Calu3 (cell line): ENCODE measurements at regions not wholly inside any gene's neighbourhood (a gene's known extent, or its start where the extent isn't known, plus 50 kb on each side); places are given as distances from the start of the nearest gene placed in this dataset.

Experiments used
- BruUV-seq: library from RNA; stranded (reverse); fragments of 400-500 nt; replicated peaks from 2 replicates; lab custom pipeline; 2021; lab: Mats Ljungman, UMichigan
- CTCF ChIA-PET: fragments of 300-600 bp; sonication (Branson Sonifier 250); formaldehyde crosslinking; loops from one replicate; lab custom pipeline; 2022; ENCODE audit warnings: antibody characterized with exemption; lab: Charles Lee
- DNase-seq: peaks from one replicate; pipeline ENCODE4 v3.0.0; 2022
- H3K27ac Mint-ChIP-seq: one replicate; pipeline ENCODE4 v1.8.0; 2022; ENCODE audit warnings: mixed read lengths; ENCODE audit not compliant: unreplicated experiment
- H3K27me3 Mint-ChIP-seq: one replicate; pipeline ENCODE4 v1.8.0; 2022; ENCODE audit warnings: mixed read lengths; ENCODE audit not compliant: unreplicated experiment
- H3K36me3 Mint-ChIP-seq: one replicate; pipeline ENCODE4 v1.8.0; 2022; ENCODE audit warnings: mild to moderate bottlenecking, moderate library complexity, mixed read lengths; ENCODE audit not compliant: insufficient read depth, unreplicated experiment
- H3K4me1 Mint-ChIP-seq: one replicate; pipeline ENCODE4 v1.8.0; 2022; ENCODE audit warnings: mild to moderate bottlenecking, low read depth, mixed read lengths; ENCODE audit not compliant: unreplicated experiment
- H3K4me3 Mint-ChIP-seq: one replicate; pipeline ENCODE4 v1.8.0; 2022; ENCODE audit warnings: mild to moderate bottlenecking, low read depth, moderate library complexity, mixed read lengths; ENCODE audit not compliant: unreplicated experiment
- H3K9me3 Mint-ChIP-seq: one replicate; pipeline ENCODE4 v1.8.0; 2022; ENCODE audit warnings: low read depth, mixed read lengths; ENCODE audit not compliant: unreplicated experiment
- intact Hi-C: fragments of 100-400 bp; cut with micrococcal nuclease; formaldehyde crosslinking; loops from one replicate; pipeline ENCODE4 v1.10.0; 2022; ENCODE audit not compliant: unreplicated experiment
- TF ChIP-seq, protein P1 (sequence below): fragments of 200-600 bp; IDR thresholded peaks from one replicate; pipeline ENCODE4 v1.8.0; 2022; ENCODE audit warnings: antibody characterized with exemption; ENCODE audit not compliant: unreplicated experiment

DNA sequence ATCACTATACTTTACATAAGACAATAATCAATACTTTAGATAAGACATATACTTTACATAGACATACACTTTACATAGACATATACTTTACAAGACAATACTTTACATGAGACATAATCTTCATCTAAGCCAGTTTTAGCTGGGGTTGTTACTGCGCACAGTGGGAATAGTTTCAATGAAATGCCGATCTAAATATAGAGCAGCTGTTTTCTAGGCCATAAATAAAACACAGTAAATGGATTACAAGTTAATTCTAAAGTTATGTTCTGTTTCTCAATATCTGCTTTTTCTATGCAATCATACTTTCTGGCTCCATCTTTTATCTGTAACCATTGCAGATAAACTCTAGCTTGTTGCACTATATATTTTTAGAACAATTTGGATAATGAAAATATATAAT is 1470.6 kb upstream of the PABPC4L start:
- Mint-ChIP-seq H3K27me3 (no peaks in the 10 kb centered on the region), H3K27ac (no peak overlapping the region), H3K4me1 (peaks cover 8% of the 10 kb centered on the region), H3K36me3 (no peaks in the 10 kb centered on the region), H3K9me3 (peaks cover 3% of the 10 kb centered on the region), H3K4me3 (no peak overlapping the region)
- TF ChIP-seq, protein P1, sequence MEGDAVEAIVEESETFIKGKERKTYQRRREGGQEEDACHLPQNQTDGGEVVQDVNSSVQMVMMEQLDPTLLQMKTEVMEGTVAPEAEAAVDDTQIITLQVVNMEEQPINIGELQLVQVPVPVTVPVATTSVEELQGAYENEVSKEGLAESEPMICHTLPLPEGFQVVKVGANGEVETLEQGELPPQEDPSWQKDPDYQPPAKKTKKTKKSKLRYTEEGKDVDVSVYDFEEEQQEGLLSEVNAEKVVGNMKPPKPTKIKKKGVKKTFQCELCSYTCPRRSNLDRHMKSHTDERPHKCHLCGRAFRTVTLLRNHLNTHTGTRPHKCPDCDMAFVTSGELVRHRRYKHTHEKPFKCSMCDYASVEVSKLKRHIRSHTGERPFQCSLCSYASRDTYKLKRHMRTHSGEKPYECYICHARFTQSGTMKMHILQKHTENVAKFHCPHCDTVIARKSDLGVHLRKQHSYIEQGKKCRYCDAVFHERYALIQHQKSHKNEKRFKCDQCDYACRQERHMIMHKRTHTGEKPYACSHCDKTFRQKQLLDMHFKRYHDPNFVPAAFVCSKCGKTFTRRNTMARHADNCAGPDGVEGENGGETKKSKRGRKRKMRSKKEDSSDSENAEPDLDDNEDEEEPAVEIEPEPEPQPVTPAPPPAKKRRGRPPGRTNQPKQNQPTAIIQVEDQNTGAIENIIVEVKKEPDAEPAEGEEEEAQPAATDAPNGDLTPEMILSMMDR: no peak
- CTCF ChIA-PET: no interaction called here
- intact Hi-C loops: no loop called here
- BruUV-seq: no TSS peak
- DNase-seq: no peak

DNA sequence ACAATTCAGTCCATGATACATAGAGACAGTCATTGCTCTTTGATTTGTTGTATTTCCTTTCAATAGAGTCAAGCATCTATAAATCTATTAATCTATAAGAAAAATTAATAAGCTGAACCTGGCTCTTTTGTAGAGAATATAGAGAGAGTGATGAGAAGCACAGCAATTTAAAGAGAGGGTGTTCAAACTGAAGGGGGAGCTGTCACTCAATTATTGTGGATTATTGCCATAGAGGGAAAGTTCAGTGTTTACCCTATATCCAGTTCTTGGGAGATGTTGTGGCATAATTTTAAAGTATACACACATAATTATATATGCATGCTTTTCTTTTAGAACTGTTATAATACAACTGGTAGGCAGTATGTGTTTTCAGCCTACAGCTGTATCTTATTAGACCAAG is 1469.0 kb upstream of the PABPC4L start:
- no TSS peak for BruUV-seq
- H3K4me1 Mint-ChIP-seq: peaks cover 17% of the 10 kb centered on the region
- TF ChIP-seq, protein P1: no peak
- intact Hi-C loops: no loop called here
- H3K36me3 Mint-ChIP-seq: no peaks in the 10 kb centered on the region
- H3K9me3 Mint-ChIP-seq: peaks cover 3% of the 10 kb centered on the region
- H3K27ac Mint-ChIP-seq: no peak overlapping the region
- no peak for DNase-seq
- H3K4me3 Mint-ChIP-seq: no peak overlapping the region
- CTCF ChIA-PET: interaction anchor here (0.6 kb wide), 1 partner anchor 254 kb away, joined by 4 read pairs; no protein-coding TSS in a partner anchor
- H3K27me3 Mint-ChIP-seq: no peaks in the 10 kb centered on the region
